Neural progenitor cell (in vitro differentiated cells): ENCODE measurements at regions not wholly inside any gene's neighbourhood (a gene's known extent, or its start where the extent isn't known, plus 50 kb on each side); places are given as distances from the start of the nearest gene placed in this dataset.

Experiments used
- DNase-seq: peaks from one replicate; pipeline ENCODE4 v3.0.0-alpha.2; 2016; ENCODE audit warnings: low spot score
- H2AFZ ChIP-seq: fragments of 200-600 bp; sonication (generic); replicated peaks from 2 replicates; pipeline ENCODE4 v1.6.1; 2016; ENCODE audit warnings: antibody characterized with exemption
- H3F3A ChIP-seq: fragments of 200-600 bp; sonication (generic); 2 replicates; pipeline ENCODE4 v1.6.1; 2016; ENCODE audit warnings: antibody characterized with exemption, low read depth
- H3K27ac ChIP-seq: fragments of 200-600 bp; sonication (generic); 2 replicates; pipeline ENCODE4 v1.5.1; 2016; ENCODE audit warnings: mild to moderate bottlenecking
- H3K27me3 ChIP-seq: fragments of 200-600 bp; sonication (generic); 2 replicates; pipeline ENCODE4 v1.6.1; 2016; ENCODE audit warnings: mild to moderate bottlenecking, moderate library complexity
- H3K36me3 ChIP-seq: fragments of 200-600 bp; sonication (generic); 2 replicates; pipeline ENCODE4 v1.5.1; 2016
- H3K4me1 ChIP-seq: fragments of 200-600 bp; sonication (generic); 2 replicates; pipeline ENCODE4 v1.6.1; 2016; ENCODE audit warnings: mixed run types
- H3K4me2 ChIP-seq: fragments of 200-600 bp; sonication (generic); 2 replicates; pipeline ENCODE4 v1.6.1; 2016
- H3K4me3 ChIP-seq: fragments of 200-600 bp; sonication (generic); 2 replicates; pipeline ENCODE4 v1.5.1; 2016
- H3K79me2 ChIP-seq: fragments of 200-600 bp; sonication (generic); 2 replicates; pipeline ENCODE4 v1.6.1; 2016; ENCODE audit warnings: low read depth
- H3K9ac ChIP-seq: fragments of 200-600 bp; sonication (generic); 2 replicates; pipeline ENCODE4 v1.6.1; 2016
- H3K9me3 ChIP-seq: fragments of 200-600 bp; sonication (generic); 2 replicates; pipeline ENCODE4 v1.5.1; 2016; ENCODE audit warnings: low read depth
- H4K20me1 ChIP-seq: fragments of 200-600 bp; sonication (generic); 2 replicates; pipeline ENCODE4 v1.6.1; 2016; ENCODE audit warnings: low read depth
- H3K27ac Mint-ChIP-seq: 3 replicates; pipeline ENCODE4 v1.8.0; 2021; ENCODE audit warnings: mixed read lengths
- H3K27me3 Mint-ChIP-seq: 2 replicates; pipeline ENCODE4 v1.8.0; 2022; ENCODE audit warnings: low read depth, mild to moderate bottlenecking, inconsistent platforms, moderate library complexity, mixed read lengths; ENCODE audit not compliant: insufficient read depth
- H3K36me3 Mint-ChIP-seq: 3 replicates; pipeline ENCODE4 v1.8.0; 2021; ENCODE audit warnings: mixed read lengths
- H3K4me1 Mint-ChIP-seq: 3 replicates; pipeline ENCODE4 v1.8.0; 2021; ENCODE audit warnings: mixed read lengths
- H3K4me3 Mint-ChIP-seq: 3 replicates; pipeline ENCODE4 v1.8.0; 2021; ENCODE audit warnings: mild to moderate bottlenecking, moderate library complexity, mixed read lengths
- H3K9me3 Mint-ChIP-seq: 3 replicates; pipeline ENCODE4 v1.8.0; 2020; ENCODE audit warnings: mixed read lengths
- CTCF ChIP-seq: fragments of 200-600 bp; sonication (generic); IDR thresholded peaks from 2 replicates; pipeline ENCODE4 v1.5.1; 2017; ENCODE audit warnings: antibody characterized with exemption, mild to moderate bottlenecking
- EZH2 ChIP-seq: fragments of 200-600 bp; sonication (generic); IDR thresholded peaks from 2 replicates; pipeline ENCODE4 v1.6.1; 2017; ENCODE audit warnings: antibody characterized with exemption, mild to moderate bottlenecking, moderate library complexity
- EZH2phosphoT487 ChIP-seq: fragments of 200-600 bp; sonication (generic); IDR thresholded peaks from 2 replicates; pipeline ENCODE4 v1.6.1; 2017; ENCODE audit warnings: antibody characterized with exemption

GRCh38 chr20:57837208-57838035 is 127.6 kb upstream of the PMEPA1 start:
- H3K36me3 ChIP-seq, result no peaks in the 10 kb centered on the region
- H3K9ac ChIP-seq, result no peak overlapping the region
- no peak overlapping the region for H3K27ac Mint-ChIP-seq
- H2AFZ ChIP-seq, result no peak overlapping the region
- no peaks in the 10 kb centered on the region for H3K36me3 Mint-ChIP-seq
- peaks cover 6% of the 10 kb centered on the region for H3K4me1 ChIP-seq
- no peak for TF ChIP-seq CTCF
- no peak for DNase-seq
- no peak overlapping the region for H3K4me3 Mint-ChIP-seq
- no peaks in the 10 kb centered on the region for H3K9me3 Mint-ChIP-seq
- H3K27ac ChIP-seq, result no peak overlapping the region
- no peaks in the 10 kb centered on the region for H3K9me3 ChIP-seq
- no peaks in the 10 kb centered on the region for H3F3A ChIP-seq
- H3K79me2 ChIP-seq, result no peaks in the 10 kb centered on the region
- no peak overlapping the region for H3K4me2 ChIP-seq
- no peaks in the 10 kb centered on the region for H4K20me1 ChIP-seq
- no peaks in the 10 kb centered on the region for H3K27me3 ChIP-seq
- peaks cover 11% of the 10 kb centered on the region for H3K27me3 Mint-ChIP-seq
- H3K4me3 ChIP-seq, result no peak overlapping the region
- H3K4me1 Mint-ChIP-seq, result peaks cover 19% of the 10 kb centered on the region

- TF ChIP-seq EZH2 (no peak), CTCF (no peak), EZH2phosphoT487 (no peak)
- no peaks in the 10 kb centered on the region for H3F3A ChIP-seq
- H3K9me3 Mint-ChIP-seq, result no peaks in the 10 kb centered on the region
- H3K4me1 ChIP-seq, result peaks cover 6% of the 10 kb centered on the region
- no peaks in the 10 kb centered on the region for H4K20me1 ChIP-seq
- no peaks in the 10 kb centered on the region for H3K36me3 Mint-ChIP-seq
- no peak overlapping the region for H3K27ac Mint-ChIP-seq
- H3K27ac ChIP-seq, result no peak overlapping the region
- H3K4me3 Mint-ChIP-seq, result no peak overlapping the region
- no peaks in the 10 kb centered on the region for H3K27me3 ChIP-seq
- peaks cover 19% of the 10 kb centered on the region for H3K4me1 Mint-ChIP-seq
- no peak overlapping the region for H3K9ac ChIP-seq
- H3K4me2 ChIP-seq, result peak overlapping the region; percentile 46
- no peak overlapping the region for H3K4me3 ChIP-seq
- peak; percentile 42 for DNase-seq
- no peaks in the 10 kb centered on the region for H3K36me3 ChIP-seq
- H2AFZ ChIP-seq, result no peak overlapping the region
- H3K79me2 ChIP-seq, result no peaks in the 10 kb centered on the region
- peaks cover 9% of the 10 kb centered on the region for H3K27me3 Mint-ChIP-seq
- no peaks in the 10 kb centered on the region for H3K9me3 ChIP-seq
Observed at GRCh38 chr20:57835588-57836455, 126.0 kb upstream of the PMEPA1 start.

- Histone ChIP-seq H4K20me1 (no peaks in the 10 kb centered on the region), H3F3A (no peaks in the 10 kb centered on the region), H3K9me3 (no peaks in the 10 kb centered on the region), H3K4me1 (peaks cover 6% of the 10 kb centered on the region), H3K27ac (no peak overlapping the region), H2AFZ (no peak overlapping the region), H3K36me3 (no peaks in the 10 kb centered on the region), H3K79me2 (no peaks in the 10 kb centered on the region), H3K4me2 (no peak overlapping the region), H3K9ac (no peak overlapping the region), H3K4me3 (no peak overlapping the region), H3K27me3 (no peaks in the 10 kb centered on the region)
- peak overlapping the region; percentile 31 for H3K4me3 Mint-ChIP-seq
- TF ChIP-seq CTCF (no peak), EZH2 (no peak), EZH2phosphoT487 (no peak)
- H3K27me3 Mint-ChIP-seq, result peaks cover 9% of the 10 kb centered on the region
- H3K4me1 Mint-ChIP-seq, result peaks cover 22% of the 10 kb centered on the region
- no peaks in the 10 kb centered on the region for H3K9me3 Mint-ChIP-seq
- H3K36me3 Mint-ChIP-seq, result no peaks in the 10 kb centered on the region
- H3K27ac Mint-ChIP-seq, result peak overlapping the region; percentile 22
- no peak for DNase-seq
Observed at GRCh38 chr20:57835074-57835452, 125.2 kb upstream of the PMEPA1 start.
